HAP-1 (cell line): ENCODE measurements at regions not wholly inside any gene's neighbourhood (a gene's known extent, or its start where the extent isn't known, plus 50 kb on each side); places are given as distances from the start of the nearest gene placed in this dataset.

Experiments used
- DNase-seq, 2 experiments: peaks; one replicate each; pipeline ENCODE4 v3.0.0-alpha.2; 2016 to 2020; ENCODE audit warnings: low spot score in 2 of 2
- H3K27me3 ChIP-seq: fragments of 250-450 bp; sonication (Bioruptor Pico); 2 replicates; pipeline ENCODE4 v1.5.1; 2020; ENCODE audit warnings: low read depth, mild to moderate bottlenecking, moderate library complexity
- H3K36me3 ChIP-seq: fragments of 250-450 bp; sonication (Bioruptor Pico); replicated peaks from 2 replicates; pipeline ENCODE4 v1.5.1; 2020; ENCODE audit warnings: mild to moderate bottlenecking
- H3K4me1 ChIP-seq: fragments of 250-450 bp; sonication (Bioruptor Pico); 2 replicates; pipeline ENCODE4 v1.5.1; 2020; ENCODE audit warnings: mild to moderate bottlenecking
- H3K4me3 ChIP-seq: fragments of 250-450 bp; sonication (Bioruptor Pico); 2 replicates; pipeline ENCODE4 v1.5.1; 2020; ENCODE audit warnings: mild to moderate bottlenecking, moderate library complexity
- H3K9me3 ChIP-seq: fragments of 250-450 bp; sonication (Bioruptor Pico); 2 replicates; pipeline ENCODE4 v1.5.1; 2020; ENCODE audit warnings: mild to moderate bottlenecking, moderate library complexity
- in situ Hi-C: fragments of 300-500 bp; cut with MboI; formaldehyde crosslinking; loops from 3 replicates; pipeline ENCODE4 v1.14.3; 2020; ENCODE audit warnings: low sequenced_read_pairs, inconsistent platforms, mixed read lengths

DNA sequence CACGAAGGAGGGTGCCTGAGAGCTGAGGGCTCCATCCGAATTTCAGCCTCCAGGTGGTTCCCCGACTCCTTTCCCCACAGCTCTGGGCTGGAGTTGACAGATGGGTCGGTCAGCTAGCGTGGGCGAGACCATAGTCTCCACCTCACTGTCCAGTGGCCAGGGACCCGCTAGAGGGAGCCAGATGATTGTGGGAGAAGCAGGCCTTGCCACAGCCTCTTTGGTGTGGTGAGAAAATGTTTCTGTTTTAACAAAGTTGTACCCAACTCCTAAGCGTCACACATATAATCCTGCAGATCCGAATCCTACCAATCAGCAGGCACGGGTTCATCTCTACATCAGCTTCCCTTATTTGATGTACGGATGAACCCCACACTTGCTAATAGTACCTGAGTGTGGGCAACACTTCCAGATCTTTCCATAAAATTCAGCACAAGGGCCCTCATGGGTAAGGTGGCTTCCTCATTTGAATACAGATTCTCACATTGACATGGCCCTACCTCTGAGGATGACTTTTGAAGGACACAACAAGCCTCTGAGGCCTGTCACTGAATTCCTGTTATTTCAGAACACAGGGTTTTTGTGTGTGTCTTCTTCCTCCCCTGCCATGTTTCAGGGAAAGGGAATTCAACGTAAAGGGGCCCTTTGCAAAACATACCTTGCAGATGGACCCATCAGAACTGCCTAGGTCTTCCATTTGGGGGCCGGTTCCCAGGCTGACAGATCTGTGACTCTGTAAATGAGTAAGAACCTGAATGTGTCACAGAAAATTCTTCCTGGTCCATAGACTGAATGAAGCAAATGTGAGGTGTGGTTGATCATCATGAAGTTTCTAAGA lies 103.2 kb upstream of the DUSP22 start:
- H3K27me3 ChIP-seq, result no peaks in the 10 kb centered on the region
- no peak overlapping the region for H3K4me3 ChIP-seq
- DNase-seq, result peak; percentile 56 to 87
- in situ Hi-C loops, result no loop called here
- H3K4me1 ChIP-seq, result no peaks in the 10 kb centered on the region
- H3K36me3 ChIP-seq, result no peaks in the 10 kb centered on the region
- H3K9me3 ChIP-seq, result no peaks in the 10 kb centered on the region

GRCh38 chr6:189676-190075 lies 102.6 kb upstream of the DUSP22 start:
- Histone ChIP-seq H3K36me3 (no peaks in the 10 kb centered on the region), H3K9me3 (no peaks in the 10 kb centered on the region), H3K4me3 (no peak overlapping the region), H3K27me3 (no peaks in the 10 kb centered on the region), H3K4me1 (no peaks in the 10 kb centered on the region)
- in situ Hi-C loops, result no loop called here
- DNase-seq, result no peak

DNA sequence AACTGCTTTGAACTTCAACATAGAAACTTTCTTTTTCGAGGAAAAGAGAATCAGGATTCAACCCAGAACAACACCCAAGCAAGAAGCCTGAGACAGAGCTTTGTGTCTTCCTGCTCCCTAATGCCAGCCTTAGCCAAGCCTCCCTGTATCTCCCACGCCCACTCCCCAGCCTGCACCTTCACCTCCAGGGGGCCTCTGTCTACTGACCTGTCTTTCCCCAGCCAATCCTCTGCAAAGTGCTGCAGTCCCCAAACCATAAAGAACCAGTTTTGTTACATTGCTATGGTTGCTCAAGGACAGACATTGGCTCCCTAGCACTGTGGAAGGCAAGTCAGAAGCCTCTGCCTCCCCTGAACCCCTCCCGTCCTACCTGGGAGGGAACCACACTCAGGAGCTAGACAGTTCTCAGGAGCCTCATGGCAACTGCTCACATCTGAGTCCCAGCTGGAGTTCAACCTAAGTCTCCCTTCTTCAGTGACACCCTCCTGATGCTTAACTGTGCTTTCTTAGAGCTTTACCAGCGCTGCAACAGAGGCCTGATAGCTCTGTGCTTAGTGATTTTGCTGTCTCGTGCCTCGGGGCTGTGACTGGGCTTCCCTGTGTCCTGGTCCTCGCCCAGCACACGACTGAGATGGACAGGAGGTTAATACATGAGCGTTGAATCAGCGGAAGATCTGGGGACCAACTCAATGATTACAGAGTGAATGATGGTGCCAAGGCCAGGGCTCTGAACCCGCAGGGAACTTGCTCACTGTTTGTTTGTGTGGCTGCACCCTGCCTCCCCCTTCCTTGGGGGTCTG lies 101.5 kb upstream of the DUSP22 start:
- Histone ChIP-seq H3K4me3 (no peak overlapping the region), H3K9me3 (no peaks in the 10 kb centered on the region), H3K4me1 (no peaks in the 10 kb centered on the region), H3K36me3 (no peaks in the 10 kb centered on the region), H3K27me3 (no peaks in the 10 kb centered on the region)
- DNase-seq, result no peak
- in situ Hi-C loops, result no loop called here

- in situ Hi-C loops, result no loop called here
- no peaks in the 10 kb centered on the region for H3K27me3 ChIP-seq
- no peaks in the 10 kb centered on the region for H3K36me3 ChIP-seq
- H3K9me3 ChIP-seq, result no peaks in the 10 kb centered on the region
- DNase-seq, result no peak
- no peak overlapping the region for H3K4me3 ChIP-seq
- no peaks in the 10 kb centered on the region for H3K4me1 ChIP-seq
Observed at GRCh38 chr6:191487-192312, 100.6 kb upstream of the DUSP22 start.

- H3K36me3 ChIP-seq, result no peaks in the 10 kb centered on the region
- H3K9me3 ChIP-seq, result no peaks in the 10 kb centered on the region
- H3K4me3 ChIP-seq, result no peak overlapping the region
- no peak for DNase-seq
- no peaks in the 10 kb centered on the region for H3K4me1 ChIP-seq
- in situ Hi-C loops, result no loop called here
- H3K27me3 ChIP-seq, result no peaks in the 10 kb centered on the region
Observed at GRCh38 chr6:192313-192664, 100.0 kb upstream of the DUSP22 start.

DNA sequence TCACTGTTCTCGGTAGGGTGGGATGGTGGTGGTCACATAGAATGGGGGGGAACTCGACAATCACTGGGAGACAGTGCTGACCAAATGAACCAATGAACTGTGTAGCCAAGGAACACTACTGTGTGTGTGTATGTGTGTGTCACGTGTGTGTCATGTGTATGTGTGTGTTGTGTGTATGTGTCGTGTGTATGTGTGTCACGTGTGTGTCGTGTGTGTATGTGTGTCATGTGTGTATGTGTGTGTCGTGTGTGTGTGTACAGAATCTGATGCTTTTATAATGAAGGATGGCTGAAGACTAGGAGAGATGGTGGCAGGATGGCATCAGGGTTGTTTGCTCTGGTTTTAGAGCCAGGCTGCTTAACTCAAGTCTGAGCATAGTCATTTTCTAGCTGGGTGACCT lies 99.1 kb upstream of the DUSP22 start:
- Histone ChIP-seq H3K4me1 (no peaks in the 10 kb centered on the region), H3K36me3 (no peaks in the 10 kb centered on the region), H3K27me3 (no peaks in the 10 kb centered on the region), H3K4me3 (no peak overlapping the region), H3K9me3 (no peaks in the 10 kb centered on the region)
- in situ Hi-C loops, result no loop called here
- DNase-seq, result no peak

GRCh38 chr6:193773-194310 lies 98.4 kb upstream of the DUSP22 start:
- H3K4me1 ChIP-seq, result no peaks in the 10 kb centered on the region
- H3K4me3 ChIP-seq, result no peak overlapping the region
- in situ Hi-C loops, result no loop called here

DNA sequence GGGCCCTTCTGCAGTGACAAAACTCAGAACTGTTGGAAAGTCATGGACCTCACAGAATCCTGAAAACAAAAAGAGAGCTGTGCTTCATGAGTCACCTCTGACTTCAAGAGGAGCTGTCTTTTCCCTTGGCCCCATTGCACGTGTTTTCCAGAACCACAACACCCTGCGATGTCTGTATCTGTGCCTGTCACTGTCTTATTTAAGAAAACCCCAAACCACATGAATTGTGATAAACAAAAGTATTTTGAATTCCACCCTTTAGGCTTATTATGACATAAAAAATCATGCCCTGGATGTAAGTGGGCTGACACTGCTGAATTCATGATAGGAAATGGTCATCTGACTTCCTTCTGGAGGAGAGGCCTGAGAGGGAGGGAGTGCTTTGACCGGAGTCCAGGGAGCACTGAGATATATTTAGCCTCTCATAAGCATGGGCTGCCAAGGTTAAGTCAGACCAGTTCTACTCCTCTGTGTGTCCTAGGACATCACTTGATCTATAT lies 96.4 kb upstream of the DUSP22 start:
- in situ Hi-C loops, result no loop called here
- H3K9me3 ChIP-seq, result no peaks in the 10 kb centered on the region
- no peaks in the 10 kb centered on the region for H3K4me1 ChIP-seq
- no peaks in the 10 kb centered on the region for H3K27me3 ChIP-seq
- H3K4me3 ChIP-seq, result no peak overlapping the region
- no peaks in the 10 kb centered on the region for H3K36me3 ChIP-seq
- DNase-seq, result no peak

More at GRCh38 chr6:193773-194310, 98.4 kb upstream of the DUSP22 start:
- H3K9me3 ChIP-seq, result no peaks in the 10 kb centered on the region
- DNase-seq, result no peak
- no peaks in the 10 kb centered on the region for H3K36me3 ChIP-seq
- no peaks in the 10 kb centered on the region for H3K27me3 ChIP-seq

DNA sequence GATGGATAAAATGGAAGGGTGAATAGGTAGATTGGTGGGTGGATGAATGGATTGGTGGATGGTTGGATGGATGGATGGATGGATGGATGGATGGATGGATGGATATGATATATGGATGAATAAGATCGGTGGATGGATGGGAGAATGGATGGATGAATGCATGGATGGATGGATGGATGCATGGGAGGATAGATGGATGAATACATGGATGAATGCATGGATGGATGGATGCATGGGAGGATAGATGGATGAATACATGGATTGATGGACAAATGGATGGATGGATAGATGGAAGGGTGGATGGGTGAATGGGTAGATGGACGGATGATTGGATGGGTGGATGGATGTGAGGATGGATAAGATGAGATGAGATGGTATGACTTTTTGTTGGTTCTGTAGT lies 95.7 kb upstream of the DUSP22 start:
- in situ Hi-C loops, result no loop called here
- H3K4me1 ChIP-seq, result no peaks in the 10 kb centered on the region
- no peak for DNase-seq

GRCh38 chr6:203661-204060 lies 88.6 kb upstream of the DUSP22 start:
- no peaks in the 10 kb centered on the region for H3K36me3 ChIP-seq
- no peaks in the 10 kb centered on the region for H3K4me1 ChIP-seq
- H3K4me3 ChIP-seq, result no peak overlapping the region
- DNase-seq, result no peak
- in situ Hi-C loops, result no loop called here
- H3K27me3 ChIP-seq, result peaks cover 6% of the 10 kb centered on the region; the same call in 1 of the 2 replicates
- H3K9me3 ChIP-seq, result no peaks in the 10 kb centered on the region

More for the DNA sequence above, 95.7 kb upstream of the DUSP22 start:
- Histone ChIP-seq H3K4me3 (no peak overlapping the region), H3K36me3 (no peaks in the 10 kb centered on the region), H3K27me3 (no peaks in the 10 kb centered on the region), H3K9me3 (no peaks in the 10 kb centered on the region)

DNA sequence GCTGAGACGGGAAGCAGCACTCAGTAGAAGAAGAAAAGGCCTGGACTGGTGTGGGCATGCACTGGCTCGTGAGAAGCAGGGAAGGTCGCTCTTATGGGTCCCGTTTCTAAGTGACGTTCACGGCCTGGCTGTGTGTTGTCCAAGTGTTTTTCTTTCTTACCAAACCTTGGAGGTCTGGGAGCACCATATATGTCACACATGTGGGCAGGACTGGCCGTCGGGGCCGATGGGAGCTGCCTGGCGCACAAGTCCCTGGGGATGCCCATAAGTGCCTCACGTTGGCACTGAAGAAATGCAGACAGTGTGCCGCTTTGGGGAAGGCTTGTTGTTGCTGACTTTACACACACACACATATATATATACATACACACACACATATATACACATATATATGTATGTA lies 86.0 kb upstream of the DUSP22 start:
- H3K36me3 ChIP-seq, result no peaks in the 10 kb centered on the region
- H3K9me3 ChIP-seq, result no peaks in the 10 kb centered on the region
- in situ Hi-C loops, result no loop called here
- no peak for DNase-seq
- H3K4me3 ChIP-seq, result no peak overlapping the region
- H3K4me1 ChIP-seq, result no peaks in the 10 kb centered on the region
- peaks cover 6% of the 10 kb centered on the region; the same call in 1 of the 2 replicates for H3K27me3 ChIP-seq

- Histone ChIP-seq H3K27me3 (peaks cover 6% of the 10 kb centered on the region; the same call in 1 of the 2 replicates), H3K36me3 (no peaks in the 10 kb centered on the region), H3K4me3 (no peak overlapping the region), H3K4me1 (no peaks in the 10 kb centered on the region), H3K9me3 (no peaks in the 10 kb centered on the region)
- DNase-seq, result no peak
- in situ Hi-C loops, result no loop called here
Observed at GRCh38 chr6:208364-208763, 83.9 kb upstream of the DUSP22 start.

- H3K4me1 ChIP-seq, result no peaks in the 10 kb centered on the region
- no peaks in the 10 kb centered on the region for H3K36me3 ChIP-seq
- no peak overlapping the region for H3K4me3 ChIP-seq
- H3K9me3 ChIP-seq, result no peaks in the 10 kb centered on the region
- in situ Hi-C loops, result no loop called here
- DNase-seq, result no peak
- peaks cover 6% of the 10 kb centered on the region; the same call in 1 of the 2 replicates for H3K27me3 ChIP-seq
Observed at GRCh38 chr6:208938-209337, 83.3 kb upstream of the DUSP22 start.
